AG20443 (cell line): ENCODE measurements at regions not wholly inside any gene's neighbourhood (a gene's known extent, or its start where the extent isn't known, plus 50 kb on each side); places are given as distances from the start of the nearest gene placed in this dataset.
"Not testable (repeated sequence)": the region's sequence is repeated elsewhere in the genome, so short reads cannot be mapped to it uniquely, and the experiment has no call there.

Experiments
- DNase-seq: peaks from one replicate; pipeline ENCODE4 v3.0.0; 2012; ENCODE audit warnings: low spot score, mixed read lengths

- no peak for DNase-seq
Measured at GRCh38 chr2:12623051-12623450, 93.7 kb upstream of the TRIB2 start.

- no peak for DNase-seq
Measured at GRCh38 chr2:12624384-12624783, 92.4 kb upstream of the TRIB2 start.

GRCh38 chr2:12624905-12625598 is 91.7 kb upstream of the TRIB2 start:
- no peak for DNase-seq

- not testable (repeated sequence) for DNase-seq
Measured at GRCh38 chr2:12628541-12628940, 88.2 kb upstream of the TRIB2 start.

GRCh38 chr2:12636837-12637581 is 79.7 kb upstream of the TRIB2 start:
- DNase-seq, result no peak

- DNase-seq, result peak; percentile 41
Measured at GRCh38 chr2:12637754-12638153, 79.0 kb upstream of the TRIB2 start.

GRCh38 chr2:12641441-12641840 is 75.3 kb upstream of the TRIB2 start:
- no peak for DNase-seq

GRCh38 chr2:12642332-12642731 is 74.4 kb upstream of the TRIB2 start:
- DNase-seq, result no peak

- DNase-seq, result no peak
Measured at GRCh38 chr2:12642859-12643258, 73.9 kb upstream of the TRIB2 start.

GRCh38 chr2:12649602-12650400 is 66.9 kb upstream of the TRIB2 start:
- DNase-seq, result no peak

GRCh38 chr2:12651641-12652040 is 65.1 kb upstream of the TRIB2 start:
- no peak for DNase-seq

- no peak for DNase-seq
Measured at GRCh38 chr2:12652723-12653122, 64.0 kb upstream of the TRIB2 start.

- no peak for DNase-seq
Measured at GRCh38 chr2:12657560-12657959, 59.2 kb upstream of the TRIB2 start.

GRCh38 chr2:12658310-12658945 is 58.3 kb upstream of the TRIB2 start:
- DNase-seq, result no peak

GRCh38 chr2:12661489-12661888 is 55.2 kb upstream of the TRIB2 start:
- DNase-seq, result no peak

- DNase-seq, result no peak
Measured at GRCh38 chr2:12663306-12664037, 53.3 kb upstream of the TRIB2 start.

- no peak for DNase-seq
Measured at GRCh38 chr2:12665334-12665733, 51.4 kb upstream of the TRIB2 start.

- DNase-seq, result no peak
Measured at GRCh38 chr2:12666445-12666844, 50.3 kb upstream of the TRIB2 start.
